ENCODE measurements at regions not wholly inside any gene's neighbourhood (a gene's known extent, or its start where the extent isn't known, plus 50 kb on each side); places are given as distances from the start of the nearest gene placed in this dataset.

DNA sequence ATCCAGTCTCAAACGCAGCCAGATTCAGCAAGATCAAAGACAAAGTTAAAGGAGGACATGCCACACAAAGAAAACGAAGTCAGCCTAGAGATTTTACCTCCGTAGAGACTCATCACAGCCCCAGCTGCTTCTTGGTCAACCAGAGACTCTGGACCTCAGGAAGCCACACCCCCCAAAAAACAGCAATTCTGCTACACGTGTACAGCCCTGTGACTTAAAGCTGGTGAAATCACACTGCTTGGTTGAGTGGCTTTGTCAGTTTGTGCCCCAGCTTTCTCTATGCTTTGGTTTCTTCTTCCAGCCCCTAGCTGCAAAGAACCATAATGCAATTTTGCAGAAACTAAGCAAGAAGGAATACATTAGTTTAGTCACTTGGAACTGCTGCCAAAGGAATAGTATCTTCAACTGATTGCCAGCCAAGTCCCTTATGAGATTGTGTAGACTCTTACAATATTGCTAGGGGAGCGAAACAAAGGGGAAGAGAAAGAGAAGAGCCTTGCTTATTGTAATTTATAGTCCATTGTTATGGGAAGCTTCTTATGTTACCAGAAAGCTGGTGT, 158.8 kb upstream of the ZNF462 start:
- no peak overlapping the region for H3K27ac ChIP-seq (ENCODE audit: control insufficient read depth, insufficient read depth, low read length)
- no peaks in the 10 kb centered on the region for H3K36me3 ChIP-seq (ENCODE audit: control insufficient read depth in 2 of 2, extremely low read depth in 1 of 2, insufficient read depth in 2 of 2, low read length in 2 of 2)
- H3K27me3 ChIP-seq (ENCODE audit: control insufficient read depth, extremely low read depth, insufficient read depth, low read length): no peaks in the 10 kb centered on the region
- H3K4me2 ChIP-seq (ENCODE audit: control insufficient read depth, extremely low read depth, insufficient read depth, low read depth, low read length): no peak overlapping the region
- no peak for FAIRE-seq
- H3K79me2 ChIP-seq (ENCODE audit: control insufficient read depth, insufficient read depth, low read length): no peaks in the 10 kb centered on the region
- no peak overlapping the region for H3K9ac ChIP-seq (ENCODE audit: control insufficient read depth, extremely low read depth, insufficient read depth, low read length)
- H4K20me1 ChIP-seq (ENCODE audit: control insufficient read depth, extremely low read depth, insufficient read depth, low read length): no peaks in the 10 kb centered on the region
- no peaks in the 10 kb centered on the region for H3K9me3 ChIP-seq (ENCODE audit: control insufficient read depth, low read depth, low read length)
- H3K4me1 ChIP-seq (ENCODE audit: control insufficient read depth, extremely low read depth, insufficient read depth, low read length): no peaks in the 10 kb centered on the region
- no peak overlapping the region for H2AFZ ChIP-seq (ENCODE audit: control insufficient read depth, low read length)
- no peaks in the 10 kb centered on the region for H3K9me1 ChIP-seq (ENCODE audit: control insufficient read depth, extremely low read depth, insufficient read depth, low read length)
- dilution Hi-C loops (cut with MboI; ENCODE audit: extremely low pct_ligation_motif_present, low sequenced_read_pairs): no loop called here
- no peak for DNase-seq (ENCODE audit: low read depth, low spot score)
- TF ChIP-seq, protein P1, sequence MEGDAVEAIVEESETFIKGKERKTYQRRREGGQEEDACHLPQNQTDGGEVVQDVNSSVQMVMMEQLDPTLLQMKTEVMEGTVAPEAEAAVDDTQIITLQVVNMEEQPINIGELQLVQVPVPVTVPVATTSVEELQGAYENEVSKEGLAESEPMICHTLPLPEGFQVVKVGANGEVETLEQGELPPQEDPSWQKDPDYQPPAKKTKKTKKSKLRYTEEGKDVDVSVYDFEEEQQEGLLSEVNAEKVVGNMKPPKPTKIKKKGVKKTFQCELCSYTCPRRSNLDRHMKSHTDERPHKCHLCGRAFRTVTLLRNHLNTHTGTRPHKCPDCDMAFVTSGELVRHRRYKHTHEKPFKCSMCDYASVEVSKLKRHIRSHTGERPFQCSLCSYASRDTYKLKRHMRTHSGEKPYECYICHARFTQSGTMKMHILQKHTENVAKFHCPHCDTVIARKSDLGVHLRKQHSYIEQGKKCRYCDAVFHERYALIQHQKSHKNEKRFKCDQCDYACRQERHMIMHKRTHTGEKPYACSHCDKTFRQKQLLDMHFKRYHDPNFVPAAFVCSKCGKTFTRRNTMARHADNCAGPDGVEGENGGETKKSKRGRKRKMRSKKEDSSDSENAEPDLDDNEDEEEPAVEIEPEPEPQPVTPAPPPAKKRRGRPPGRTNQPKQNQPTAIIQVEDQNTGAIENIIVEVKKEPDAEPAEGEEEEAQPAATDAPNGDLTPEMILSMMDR (optimal IDR thresholded peaks at IDR 0.05 in 1 of 3, IDR thresholded peaks at IDR 0.05 in 1 of 3, conservative IDR thresholded peaks at IDR 0.05 in 1 of 3; ENCODE audit: extremely low read depth in 1 of 3, insufficient read depth in 2 of 3, low read length in 3 of 3): no peak
- no peak for TF ChIP-seq EZH2 (IDR thresholded peaks at IDR 0.05; ENCODE audit: low read length)
- no peak overlapping the region for H3K4me3 ChIP-seq (ENCODE audit: control insufficient read depth in 2 of 3, extremely low read depth in 1 of 3, insufficient read depth in 2 of 3, low read depth in 1 of 3, low read length in 3 of 3)

DNA sequence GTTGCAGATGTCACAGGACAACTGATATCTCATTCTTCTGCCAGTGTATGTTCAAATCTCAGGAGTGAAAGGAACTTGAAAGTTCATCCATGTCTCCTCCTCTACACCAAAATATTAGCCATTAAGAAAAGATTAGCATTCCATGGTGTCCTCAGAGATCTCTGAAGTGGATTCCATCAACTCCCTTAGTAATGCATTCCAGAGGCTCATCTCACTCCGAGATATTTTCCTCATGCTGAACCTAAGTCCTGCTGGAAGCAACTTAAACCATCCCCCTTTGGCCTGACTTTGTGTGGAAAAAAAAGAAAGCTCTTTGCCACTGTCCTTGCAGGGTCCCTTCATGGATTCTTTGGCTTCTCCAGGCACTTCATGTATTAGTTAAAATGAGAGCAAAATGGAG, 155.7 kb upstream of the ZNF462 start:
- no peak overlapping the region for H3K9ac ChIP-seq (ENCODE audit: control insufficient read depth, extremely low read depth, insufficient read depth, low read length)
- no peaks in the 10 kb centered on the region for H3K36me3 ChIP-seq (ENCODE audit: control insufficient read depth in 2 of 2, extremely low read depth in 1 of 2, insufficient read depth in 2 of 2, low read length in 2 of 2)
- H4K20me1 ChIP-seq (ENCODE audit: control insufficient read depth, extremely low read depth, insufficient read depth, low read length): no peaks in the 10 kb centered on the region
- H3K27ac ChIP-seq (ENCODE audit: control insufficient read depth, insufficient read depth, low read length): no peak overlapping the region
- H3K9me3 ChIP-seq (ENCODE audit: control insufficient read depth, low read depth, low read length): no peaks in the 10 kb centered on the region
- dilution Hi-C loops (cut with MboI; ENCODE audit: extremely low pct_ligation_motif_present, low sequenced_read_pairs): no loop called here
- FAIRE-seq (no peak), DNase-seq (ENCODE audit: low read depth, low spot score) (no peak)
- H3K27me3 ChIP-seq (ENCODE audit: control insufficient read depth, extremely low read depth, insufficient read depth, low read length): no peaks in the 10 kb centered on the region
- no peak overlapping the region for H3K4me2 ChIP-seq (ENCODE audit: control insufficient read depth, extremely low read depth, insufficient read depth, low read depth, low read length)
- no peak overlapping the region for H2AFZ ChIP-seq (ENCODE audit: control insufficient read depth, low read length)
- H3K79me2 ChIP-seq (ENCODE audit: control insufficient read depth, insufficient read depth, low read length): no peaks in the 10 kb centered on the region
- no peaks in the 10 kb centered on the region for H3K9me1 ChIP-seq (ENCODE audit: control insufficient read depth, extremely low read depth, insufficient read depth, low read length)
- no peak for TF ChIP-seq EZH2 (IDR thresholded peaks at IDR 0.05; ENCODE audit: low read length)
- TF ChIP-seq, protein P1 (optimal IDR thresholded peaks at IDR 0.05 in 1 of 3, IDR thresholded peaks at IDR 0.05 in 1 of 3, conservative IDR thresholded peaks at IDR 0.05 in 1 of 3; ENCODE audit: extremely low read depth in 1 of 3, insufficient read depth in 2 of 3, low read length in 3 of 3): no peak
- H3K4me1 ChIP-seq (ENCODE audit: control insufficient read depth, extremely low read depth, insufficient read depth, low read length): no peaks in the 10 kb centered on the region
- no peak overlapping the region for H3K4me3 ChIP-seq (ENCODE audit: control insufficient read depth in 2 of 3, extremely low read depth in 1 of 3, insufficient read depth in 2 of 3, low read depth in 1 of 3, low read length in 3 of 3)
